ENCODE measurements at regions not wholly inside any gene's neighbourhood (a gene's known extent, or its start where the extent isn't known, plus 50 kb on each side); places are given as distances from the start of the nearest gene placed in this dataset.

- TF ChIP-seq, protein P1, sequence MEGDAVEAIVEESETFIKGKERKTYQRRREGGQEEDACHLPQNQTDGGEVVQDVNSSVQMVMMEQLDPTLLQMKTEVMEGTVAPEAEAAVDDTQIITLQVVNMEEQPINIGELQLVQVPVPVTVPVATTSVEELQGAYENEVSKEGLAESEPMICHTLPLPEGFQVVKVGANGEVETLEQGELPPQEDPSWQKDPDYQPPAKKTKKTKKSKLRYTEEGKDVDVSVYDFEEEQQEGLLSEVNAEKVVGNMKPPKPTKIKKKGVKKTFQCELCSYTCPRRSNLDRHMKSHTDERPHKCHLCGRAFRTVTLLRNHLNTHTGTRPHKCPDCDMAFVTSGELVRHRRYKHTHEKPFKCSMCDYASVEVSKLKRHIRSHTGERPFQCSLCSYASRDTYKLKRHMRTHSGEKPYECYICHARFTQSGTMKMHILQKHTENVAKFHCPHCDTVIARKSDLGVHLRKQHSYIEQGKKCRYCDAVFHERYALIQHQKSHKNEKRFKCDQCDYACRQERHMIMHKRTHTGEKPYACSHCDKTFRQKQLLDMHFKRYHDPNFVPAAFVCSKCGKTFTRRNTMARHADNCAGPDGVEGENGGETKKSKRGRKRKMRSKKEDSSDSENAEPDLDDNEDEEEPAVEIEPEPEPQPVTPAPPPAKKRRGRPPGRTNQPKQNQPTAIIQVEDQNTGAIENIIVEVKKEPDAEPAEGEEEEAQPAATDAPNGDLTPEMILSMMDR (IDR thresholded peaks at IDR 0.05 in 4 of 5, conservative IDR thresholded peaks at IDR 0.05 in 1 of 5), result no peak
- TF ChIP-seq POLR2A (IDR thresholded peaks at IDR 0.05), result no peak
Observed at GRCh38 chr2:3100386-3100785, 277.2 kb downstream of the EIPR1 start.

Data from gastrocnemius medialis (tissue), 4 donors.